GM21786 (cell line): ENCODE measurements at regions not wholly inside any gene's neighbourhood (a gene's known extent, or its start where the extent isn't known, plus 50 kb on each side); places are given as distances from the start of the nearest gene placed in this dataset.
A peak's percentile ranks its signal among the peaks of the same experiment; 100 is the strongest.

Experiments
- ATAC-seq: cut with Tn5 transposase; IDR thresholded peaks from one replicate; pipeline ENCODE4 v1.9.1; 2021; ENCODE audit not compliant: unreplicated experiment

DNA sequence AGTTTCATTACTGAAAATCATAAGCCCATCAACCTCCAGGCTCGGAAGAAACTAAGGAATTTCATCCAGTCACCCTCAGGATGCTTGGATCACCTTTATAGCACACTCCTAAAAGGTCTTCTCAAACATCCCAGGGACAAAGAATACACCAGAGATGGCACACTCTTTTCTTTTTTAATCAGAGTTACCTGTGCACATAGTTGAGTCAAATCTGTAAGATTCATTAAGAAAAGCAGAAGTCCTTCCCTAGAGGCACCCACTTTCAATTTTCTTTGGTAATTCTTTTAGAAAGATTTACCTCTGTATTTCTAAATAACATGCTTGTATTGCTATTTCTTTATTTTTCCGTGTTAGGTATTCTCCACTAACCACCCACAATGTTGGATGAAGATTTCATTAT lies 50.6 kb upstream of the IL6 start:
- no peak for ATAC-seq

GRCh38 chr7:22675917-22676343 lies 51.1 kb upstream of the IL6 start:
- no peak for ATAC-seq

- no peak for ATAC-seq
These were observed 51.6 kb upstream of the IL6 start for GRCh38 chr7:22675421-22675820.

- ATAC-seq = peak; percentile 70
These were observed 53.9 kb upstream of the IL6 start for GRCh38 chr7:22672846-22673680.

- no peak for ATAC-seq
These were observed 55.7 kb upstream of the IL6 start for GRCh38 chr7:22671177-22671879.

- ATAC-seq = no peak
These were observed 56.6 kb upstream of the IL6 start for GRCh38 chr7:22670422-22670815.

GRCh38 chr7:22669692-22670421 lies 57.1 kb upstream of the IL6 start:
- no peak for ATAC-seq

DNA sequence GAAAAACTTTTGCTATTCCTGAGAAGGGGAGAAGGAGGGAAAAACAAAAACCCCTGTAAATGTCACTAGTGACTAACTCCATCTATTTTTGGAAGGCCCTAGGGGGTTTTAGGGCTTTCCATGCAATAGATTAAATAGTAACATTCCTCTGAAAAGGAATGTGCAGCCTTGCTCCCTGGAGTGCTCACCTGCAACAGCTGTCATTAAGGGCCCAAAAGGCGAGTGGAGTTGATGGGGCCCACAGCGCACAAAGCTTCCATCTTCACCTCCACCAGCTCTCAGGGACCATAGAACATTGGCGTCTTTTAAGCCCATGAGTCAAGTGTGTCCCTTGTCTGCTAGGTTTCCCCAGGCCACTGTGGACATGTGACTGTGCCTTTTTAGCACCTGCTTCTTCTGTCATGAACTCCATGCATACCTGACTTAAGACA lies 58.0 kb upstream of the IL6 start:
- no peak for ATAC-seq

- no peak for ATAC-seq
These were observed 59.3 kb upstream of the IL6 start for GRCh38 chr7:22667562-22668239.

GRCh38 chr7:22667187-22667561 lies 59.8 kb upstream of the IL6 start:
- no peak for ATAC-seq

GRCh38 chr7:22666732-22667131 lies 60.3 kb upstream of the IL6 start:
- ATAC-seq = no peak

- no peak for ATAC-seq
These were observed 61.1 kb upstream of the IL6 start for GRCh38 chr7:22665923-22666322.

GRCh38 chr7:22664988-22665798 lies 61.8 kb upstream of the IL6 start:
- no peak for ATAC-seq

DNA sequence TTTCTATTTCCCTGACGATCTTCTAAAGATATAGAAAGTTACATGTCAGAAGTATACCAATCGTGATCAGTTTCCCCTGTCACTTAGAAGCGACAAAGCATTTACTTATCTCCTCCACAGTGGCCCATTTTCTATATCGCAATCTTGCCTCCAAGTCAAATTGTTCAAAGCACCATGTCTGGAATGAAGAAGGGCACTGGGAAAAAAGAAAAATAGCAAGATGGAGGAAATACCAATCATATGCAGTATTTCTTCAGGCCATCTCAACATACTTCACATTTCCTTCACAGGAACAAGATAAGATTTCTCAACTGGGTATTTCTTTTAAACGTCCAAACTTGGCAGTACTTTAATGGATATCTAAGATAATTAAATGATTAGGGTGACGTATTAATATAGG lies 63.3 kb upstream of the IL6 start:
- no peak for ATAC-seq

DNA sequence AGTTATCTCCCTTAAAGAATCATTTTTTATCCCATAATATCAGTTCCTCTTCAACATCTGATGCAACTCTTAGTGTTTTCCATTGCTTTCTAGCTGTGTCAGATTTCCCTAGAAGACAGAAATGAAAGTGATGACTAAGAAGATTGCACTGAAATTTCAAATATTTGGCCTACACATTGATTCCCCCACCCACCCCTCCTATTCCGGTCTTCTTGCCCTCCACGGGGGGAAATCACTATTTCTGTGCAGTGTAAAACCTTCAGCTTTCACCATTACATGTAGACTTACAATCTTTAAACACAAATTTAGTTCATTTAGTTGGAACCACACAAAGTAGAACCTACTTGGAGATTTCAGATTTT lies 63.7 kb upstream of the IL6 start:
- no peak for ATAC-seq

DNA sequence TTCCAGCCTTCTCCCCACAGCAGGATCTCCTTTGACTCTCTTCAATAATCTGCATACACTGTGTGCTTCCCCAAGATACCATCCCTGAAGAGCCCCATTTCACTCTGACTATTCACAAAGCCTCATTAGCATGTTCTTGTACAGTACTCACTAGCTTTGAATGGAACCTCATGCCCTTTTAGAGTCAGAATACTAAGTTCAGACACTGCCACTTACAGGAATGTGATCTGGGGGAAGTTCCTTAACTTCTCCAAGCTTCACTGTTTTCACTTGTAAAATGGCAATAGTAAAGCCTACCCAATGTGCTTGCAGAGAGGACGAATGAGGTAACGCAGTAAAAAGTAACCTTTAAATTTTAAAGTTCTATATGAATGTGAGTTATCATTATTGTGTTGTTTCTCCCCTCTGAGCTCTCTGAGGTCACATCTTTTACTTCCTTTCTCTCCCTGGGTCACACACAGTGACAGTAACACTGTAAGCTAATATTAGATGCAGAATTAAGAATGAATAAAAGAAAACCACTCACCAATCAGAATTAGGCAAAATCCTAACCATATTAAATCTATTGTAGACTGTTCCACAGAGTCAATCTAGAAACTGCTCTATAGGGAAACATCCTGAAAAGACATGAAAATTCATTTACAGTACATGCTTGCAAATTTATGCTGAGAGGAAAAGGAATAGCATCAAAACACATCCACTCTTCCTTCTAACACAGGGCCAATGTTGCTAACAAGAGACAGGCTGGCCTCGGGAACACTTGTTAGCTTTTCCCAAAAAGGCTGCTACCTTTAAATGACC lies 64.2 kb upstream of the IL6 start:
- peak; percentile 43 for ATAC-seq

- peak; percentile 50 for ATAC-seq
These were observed 65.0 kb upstream of the IL6 start for GRCh38 chr7:22662036-22662435.

DNA sequence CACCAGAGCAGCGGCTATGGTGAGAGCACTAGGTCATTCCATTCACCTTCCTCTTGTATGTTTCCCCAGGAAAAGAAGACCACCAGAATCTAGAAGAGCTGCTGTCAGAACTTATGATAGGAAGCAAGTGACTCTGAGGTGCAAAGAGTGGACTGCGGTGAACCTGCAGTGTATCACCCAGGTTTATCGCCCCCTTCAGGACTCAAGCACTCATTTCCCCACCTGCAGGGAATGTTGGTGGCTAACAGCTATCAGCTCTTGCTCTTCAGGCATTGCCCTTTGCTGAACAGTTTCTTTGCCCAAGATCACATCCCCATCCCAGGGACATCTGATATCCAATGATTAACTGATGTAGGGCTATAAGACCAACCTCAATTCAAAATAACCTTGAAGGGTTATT lies 66.3 kb upstream of the IL6 start:
- ATAC-seq = no peak

DNA sequence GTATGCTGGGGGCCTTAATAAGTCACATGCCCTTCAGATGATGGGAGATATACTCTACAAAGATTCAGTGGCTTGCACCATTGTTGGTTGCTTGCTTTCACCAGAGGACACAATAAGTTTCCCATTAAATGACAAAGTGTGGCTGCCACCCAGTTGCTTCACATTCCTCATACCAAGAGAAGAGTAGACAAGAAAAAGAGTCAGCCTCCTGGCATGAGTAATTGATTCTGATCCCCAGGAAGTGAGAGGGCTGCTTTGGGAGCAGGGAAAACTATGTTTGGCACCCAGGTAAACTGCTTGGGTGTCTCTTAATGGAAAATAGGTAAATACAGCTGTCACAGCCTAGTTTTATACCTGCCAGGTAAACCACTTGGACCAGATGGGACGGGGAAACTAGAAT lies 66.7 kb upstream of the IL6 start:
- no peak for ATAC-seq

DNA sequence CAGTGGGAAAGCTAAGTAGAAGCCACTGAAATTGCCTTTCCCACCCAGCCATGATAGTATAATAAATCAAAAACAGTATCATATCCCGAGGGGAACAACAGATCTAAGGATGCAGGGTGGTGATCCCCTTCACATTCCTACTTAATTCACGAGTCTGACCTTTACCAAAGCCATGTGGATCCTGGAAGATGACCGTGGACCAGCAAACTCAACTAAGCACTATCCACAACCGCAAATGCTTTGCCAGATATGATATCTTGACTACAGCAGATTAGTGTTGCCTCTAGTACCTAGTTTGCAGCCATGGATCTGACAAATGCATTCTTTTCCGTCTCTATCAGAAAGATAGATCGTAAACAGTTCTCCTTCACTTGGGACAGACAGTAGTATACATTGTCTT lies 67.3 kb upstream of the IL6 start:
- ATAC-seq = no peak
